ENCODE measurements at regions not wholly inside any gene's neighbourhood (a gene's known extent, or its start where the extent isn't known, plus 50 kb on each side); places are given as distances from the start of the nearest gene placed in this dataset.
"Not testable (repeated sequence)": the region's sequence is repeated elsewhere in the genome, so short reads cannot be mapped to it uniquely, and the experiment has no call there.

GRCh38 chr2:105509269-105510086 lies 110.6 kb upstream of the FHL2 start:
- DNase-seq (ENCODE audit: extremely low read depth, low read depth): no peak
- no peak for TF ChIP-seq CTCF (IDR thresholded peaks at IDR 0.05; ENCODE audit: low read depth, low read length, missing control alignments)
- H3K4me3 ChIP-seq (replicated peaks; ENCODE audit: low read depth, low read length): no peak overlapping the region

- H3K4me3 ChIP-seq (replicated peaks; ENCODE audit: low read depth, low read length): not testable (repeated sequence)
Observed at GRCh38 chr2:105506860-105507259, 108.0 kb upstream of the FHL2 start.

GRCh38 chr2:105504459-105504858 lies 105.6 kb upstream of the FHL2 start:
- no peak for TF ChIP-seq CTCF (IDR thresholded peaks at IDR 0.05; ENCODE audit: low read depth, low read length, missing control alignments)
- no peak for DNase-seq (ENCODE audit: extremely low read depth, low read depth)
- no peak overlapping the region for H3K4me3 ChIP-seq (replicated peaks; ENCODE audit: low read depth, low read length)

More at GRCh38 chr2:105506860-105507259, 108.0 kb upstream of the FHL2 start:
- not testable (repeated sequence) for DNase-seq (ENCODE audit: extremely low read depth, low read depth)

GRCh38 chr2:105502625-105503334 lies 103.9 kb upstream of the FHL2 start:
- H3K4me3 ChIP-seq (replicated peaks; ENCODE audit: low read depth, low read length): no peak overlapping the region
- no peak for DNase-seq (ENCODE audit: extremely low read depth, low read depth)
- TF ChIP-seq CTCF (IDR thresholded peaks at IDR 0.05; ENCODE audit: low read depth, low read length, missing control alignments): no peak

- no peak overlapping the region for H3K4me3 ChIP-seq (replicated peaks; ENCODE audit: low read depth, low read length)
- TF ChIP-seq CTCF (IDR thresholded peaks at IDR 0.05; ENCODE audit: low read depth, low read length, missing control alignments): no peak
- no peak for DNase-seq (ENCODE audit: extremely low read depth, low read depth)
Observed at GRCh38 chr2:105498281-105498846, 99.5 kb upstream of the FHL2 start.

GRCh38 chr2:105497094-105497493 lies 98.2 kb upstream of the FHL2 start:
- no peak for TF ChIP-seq CTCF (IDR thresholded peaks at IDR 0.05; ENCODE audit: low read depth, low read length, missing control alignments)
- no peak for DNase-seq (ENCODE audit: extremely low read depth, low read depth)
- H3K4me3 ChIP-seq (replicated peaks; ENCODE audit: low read depth, low read length): no peak overlapping the region

- no peak for DNase-seq (ENCODE audit: extremely low read depth, low read depth)
- H3K4me3 ChIP-seq (replicated peaks; ENCODE audit: low read depth, low read length): no peak overlapping the region
- TF ChIP-seq CTCF (IDR thresholded peaks at IDR 0.05; ENCODE audit: low read depth, low read length, missing control alignments): no peak
Observed at GRCh38 chr2:105496271-105496670, 97.4 kb upstream of the FHL2 start.
